Neural progenitor cell (in vitro differentiated cells): ENCODE measurements at regions not wholly inside any gene's neighbourhood (a gene's known extent, or its start where the extent isn't known, plus 50 kb on each side); places are given as distances from the start of the nearest gene placed in this dataset.

Source experiments
- EZH2 ChIP-seq: fragments of 200-600 bp; sonication (generic); IDR thresholded peaks from 2 replicates; pipeline ENCODE4 v1.6.1; 2017; ENCODE audit warnings: antibody characterized with exemption, mild to moderate bottlenecking, moderate library complexity
- TF ChIP-seq, protein P1 (sequence below): fragments of 200-600 bp; sonication (generic); IDR thresholded peaks from 2 replicates; pipeline ENCODE4 v1.5.1; 2017; ENCODE audit warnings: antibody characterized with exemption, mild to moderate bottlenecking

DNA sequence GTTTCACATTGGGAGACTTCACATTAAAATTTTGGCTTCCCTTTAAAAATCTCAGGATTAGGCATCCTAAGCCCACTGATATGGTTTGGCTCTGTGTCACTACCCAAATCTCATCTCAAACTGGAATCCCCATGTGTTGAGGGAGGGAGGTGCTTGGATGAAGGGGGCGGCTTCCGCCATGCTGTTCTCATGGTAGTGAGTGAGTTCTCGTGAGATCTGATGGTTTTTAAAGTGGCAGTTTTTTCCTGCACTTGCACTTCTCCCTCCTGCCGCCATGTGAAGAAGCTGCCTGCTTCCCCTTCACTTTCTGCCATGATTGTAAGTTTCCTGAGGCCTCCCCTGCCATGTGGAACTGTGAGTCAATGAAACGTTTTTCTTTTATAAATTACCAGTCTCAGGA is 65.7 kb upstream of the PLXNC1 start:
- TF ChIP-seq, protein P1, sequence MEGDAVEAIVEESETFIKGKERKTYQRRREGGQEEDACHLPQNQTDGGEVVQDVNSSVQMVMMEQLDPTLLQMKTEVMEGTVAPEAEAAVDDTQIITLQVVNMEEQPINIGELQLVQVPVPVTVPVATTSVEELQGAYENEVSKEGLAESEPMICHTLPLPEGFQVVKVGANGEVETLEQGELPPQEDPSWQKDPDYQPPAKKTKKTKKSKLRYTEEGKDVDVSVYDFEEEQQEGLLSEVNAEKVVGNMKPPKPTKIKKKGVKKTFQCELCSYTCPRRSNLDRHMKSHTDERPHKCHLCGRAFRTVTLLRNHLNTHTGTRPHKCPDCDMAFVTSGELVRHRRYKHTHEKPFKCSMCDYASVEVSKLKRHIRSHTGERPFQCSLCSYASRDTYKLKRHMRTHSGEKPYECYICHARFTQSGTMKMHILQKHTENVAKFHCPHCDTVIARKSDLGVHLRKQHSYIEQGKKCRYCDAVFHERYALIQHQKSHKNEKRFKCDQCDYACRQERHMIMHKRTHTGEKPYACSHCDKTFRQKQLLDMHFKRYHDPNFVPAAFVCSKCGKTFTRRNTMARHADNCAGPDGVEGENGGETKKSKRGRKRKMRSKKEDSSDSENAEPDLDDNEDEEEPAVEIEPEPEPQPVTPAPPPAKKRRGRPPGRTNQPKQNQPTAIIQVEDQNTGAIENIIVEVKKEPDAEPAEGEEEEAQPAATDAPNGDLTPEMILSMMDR = no peak
- TF ChIP-seq EZH2 = no peak
